ENCODE measurements at regions not wholly inside any gene's neighbourhood (a gene's known extent, or its start where the extent isn't known, plus 50 kb on each side); places are given as distances from the start of the nearest gene placed in this dataset.
"Not testable (repeated sequence)": the region's sequence is repeated elsewhere in the genome, so short reads cannot be mapped to it uniquely, and the experiment has no call there.

GRCh38 chr13:70235565-70235964, 127.3 kb upstream of the KLHL1 start:
- ATAC-seq (no peak), DNase-seq (no peak)
- H3K27ac ChIP-seq = no peak overlapping the region
- H3K4me3 ChIP-seq = no peak overlapping the region
- H3K27me3 ChIP-seq = no peaks in the 10 kb centered on the region
- H3K36me3 ChIP-seq = no peaks in the 10 kb centered on the region
- H3K4me1 ChIP-seq = no peaks in the 10 kb centered on the region
- TF ChIP-seq, protein P1, sequence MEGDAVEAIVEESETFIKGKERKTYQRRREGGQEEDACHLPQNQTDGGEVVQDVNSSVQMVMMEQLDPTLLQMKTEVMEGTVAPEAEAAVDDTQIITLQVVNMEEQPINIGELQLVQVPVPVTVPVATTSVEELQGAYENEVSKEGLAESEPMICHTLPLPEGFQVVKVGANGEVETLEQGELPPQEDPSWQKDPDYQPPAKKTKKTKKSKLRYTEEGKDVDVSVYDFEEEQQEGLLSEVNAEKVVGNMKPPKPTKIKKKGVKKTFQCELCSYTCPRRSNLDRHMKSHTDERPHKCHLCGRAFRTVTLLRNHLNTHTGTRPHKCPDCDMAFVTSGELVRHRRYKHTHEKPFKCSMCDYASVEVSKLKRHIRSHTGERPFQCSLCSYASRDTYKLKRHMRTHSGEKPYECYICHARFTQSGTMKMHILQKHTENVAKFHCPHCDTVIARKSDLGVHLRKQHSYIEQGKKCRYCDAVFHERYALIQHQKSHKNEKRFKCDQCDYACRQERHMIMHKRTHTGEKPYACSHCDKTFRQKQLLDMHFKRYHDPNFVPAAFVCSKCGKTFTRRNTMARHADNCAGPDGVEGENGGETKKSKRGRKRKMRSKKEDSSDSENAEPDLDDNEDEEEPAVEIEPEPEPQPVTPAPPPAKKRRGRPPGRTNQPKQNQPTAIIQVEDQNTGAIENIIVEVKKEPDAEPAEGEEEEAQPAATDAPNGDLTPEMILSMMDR (IDR thresholded peaks at IDR 0.05) = no peak
- intact Hi-C loops (cut with DNase I) = no loop called here
- no peaks in the 10 kb centered on the region for H3K9me3 ChIP-seq

DNA sequence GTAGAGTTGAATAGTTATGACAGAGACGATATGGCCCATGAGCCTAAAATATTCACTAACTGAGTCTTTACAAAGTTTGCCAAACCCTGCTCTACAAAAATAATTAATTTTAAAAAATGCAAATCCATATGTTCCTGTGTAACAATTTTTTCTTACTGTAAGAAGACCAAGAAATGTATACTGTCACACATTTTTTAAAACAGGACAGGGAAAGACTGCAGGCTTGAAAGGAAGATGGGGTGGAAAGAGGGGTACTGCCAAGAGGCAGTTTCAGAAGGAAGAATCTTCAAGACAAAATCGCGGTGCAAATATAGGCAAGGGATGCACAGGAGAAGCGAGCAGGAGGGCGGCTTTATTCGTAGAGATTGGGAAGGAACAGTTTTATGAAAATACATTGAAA, 115.7 kb upstream of the KLHL1 start:
- no peaks in the 10 kb centered on the region for H3K27me3 ChIP-seq
- intact Hi-C loops (cut with DNase I) = no loop called here
- no peak overlapping the region for H3K4me3 ChIP-seq
- H3K9me3 ChIP-seq = no peaks in the 10 kb centered on the region
- DNase-seq (no peak), ATAC-seq (no peak)
- no peaks in the 10 kb centered on the region for H3K4me1 ChIP-seq
- H3K27ac ChIP-seq = no peak overlapping the region
- no peaks in the 10 kb centered on the region for H3K36me3 ChIP-seq
- TF ChIP-seq, protein P1 (IDR thresholded peaks at IDR 0.05) = no peak

- Histone ChIP-seq H3K4me3 (no peak overlapping the region), H3K36me3 (no peaks in the 10 kb centered on the region), H3K9me3 (no peaks in the 10 kb centered on the region), H3K4me1 (no peaks in the 10 kb centered on the region), H3K27ac (no peak overlapping the region), H3K27me3 (no peaks in the 10 kb centered on the region)
- ATAC-seq (no peak), DNase-seq (no peak)
- TF ChIP-seq, protein P1 (IDR thresholded peaks at IDR 0.05) = no peak
- intact Hi-C loops (cut with DNase I) = no loop called here
Measured at GRCh38 chr13:70222926-70223325, 114.7 kb upstream of the KLHL1 start.

GRCh38 chr13:70218618-70219017, 110.4 kb upstream of the KLHL1 start:
- Histone ChIP-seq H3K27me3 (no peaks in the 10 kb centered on the region), H3K4me3 (no peak overlapping the region), H3K36me3 (no peaks in the 10 kb centered on the region), H3K4me1 (no peaks in the 10 kb centered on the region), H3K9me3 (no peaks in the 10 kb centered on the region), H3K27ac (no peak overlapping the region)
- DNase-seq = no peak
- no peak for ATAC-seq
- TF ChIP-seq, protein P1 (IDR thresholded peaks at IDR 0.05) = no peak
- intact Hi-C loops (cut with DNase I) = no loop called here

- H3K9me3 ChIP-seq; H3K4me3 ChIP-seq; H3K36me3 ChIP-seq; H3K27me3 ChIP-seq; H3K27ac ChIP-seq; ATAC-seq; intact Hi-C loops (cut with DNase I); H3K4me1 ChIP-seq: not testable (repeated sequence)
- DNase-seq = peak; percentile 17
Measured at GRCh38 chr13:70208968-70209367, 100.7 kb upstream of the KLHL1 start.

DNA sequence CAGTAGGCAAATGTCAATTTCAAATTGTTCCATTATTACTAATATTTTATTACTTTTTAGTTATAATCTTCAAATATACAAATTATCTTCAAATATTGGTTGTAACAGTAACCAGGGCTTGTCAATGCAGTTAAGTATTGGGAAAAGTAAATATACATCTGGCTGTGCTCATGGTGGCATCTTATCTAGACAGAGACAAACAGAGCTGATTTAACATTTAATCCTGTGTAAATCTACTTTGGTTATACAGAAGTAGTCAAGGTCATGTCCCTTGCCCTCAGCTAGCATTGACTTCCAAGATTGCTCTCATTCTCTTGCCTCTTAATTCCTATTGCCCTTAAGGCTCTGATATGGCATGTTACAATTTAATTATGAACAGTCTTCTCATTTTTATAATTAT, 98.4 kb upstream of the KLHL1 start:
- Histone ChIP-seq H3K27me3 (no peaks in the 10 kb centered on the region), H3K36me3 (no peaks in the 10 kb centered on the region), H3K4me3 (no peak overlapping the region), H3K9me3 (no peaks in the 10 kb centered on the region), H3K27ac (no peak overlapping the region), H3K4me1 (no peaks in the 10 kb centered on the region)
- no peak for ATAC-seq
- TF ChIP-seq, protein P1 (IDR thresholded peaks at IDR 0.05) = no peak
- intact Hi-C loops (cut with DNase I) = no loop called here
- DNase-seq = no peak

Measured in upper lobe of right lung (tissue), 1 donor.